ENCODE measurements at regions not wholly inside any gene's neighbourhood (a gene's known extent, or its start where the extent isn't known, plus 50 kb on each side); places are given as distances from the start of the nearest gene placed in this dataset.

GRCh38 chr18:51287818-51288508 is 90.5 kb upstream of the MEX3C start:
- Histone ChIP-seq H3K36me3 (replicated peaks in 1 of 2; ENCODE audit: insufficient read depth in 1 of 2, low read depth in 2 of 2) (no peaks in the 10 kb centered on the region), H3K4me1 (no peaks in the 10 kb centered on the region), H3K27ac (no peak overlapping the region), H3K4me3 (no peak overlapping the region), H3K9me3 (no peaks in the 10 kb centered on the region), H3K27me3 (no peaks in the 10 kb centered on the region)
- no peak for ATAC-seq
- no peak for DNase-seq
- WGBS, 2 donors, result 83 to 94% methylated on average over 5 of the region's 5 CpGs
- intact Hi-C loops (cut with DNase I), result no loop called here
- no peak for TF ChIP-seq POLR2A (IDR thresholded peaks at IDR 0.05)
- TF ChIP-seq CTCF (IDR thresholded peaks at IDR 0.05), result no peak

- Histone ChIP-seq H3K27ac (no peak overlapping the region), H3K4me1 (no peaks in the 10 kb centered on the region), H3K4me3 (no peak overlapping the region), H3K9me3 (no peaks in the 10 kb centered on the region), H3K27me3 (no peaks in the 10 kb centered on the region), H3K36me3 (replicated peaks in 1 of 2; ENCODE audit: insufficient read depth in 1 of 2, low read depth in 2 of 2) (no peaks in the 10 kb centered on the region)
- ATAC-seq, result no peak
- DNase-seq, result no peak
- WGBS, 2 donors, result 61 to 71% methylated on average over 3 of the region's 3 CpGs
- intact Hi-C loops (cut with DNase I), result no loop called here
- no peak for TF ChIP-seq POLR2A (IDR thresholded peaks at IDR 0.05)
- TF ChIP-seq CTCF (IDR thresholded peaks at IDR 0.05), result no peak
Observed at GRCh38 chr18:51288582-51288981, 91.1 kb upstream of the MEX3C start.

GRCh38 chr18:51290860-51291259 is 93.4 kb upstream of the MEX3C start:
- intact Hi-C loops (cut with DNase I), result no loop called here
- H3K36me3 ChIP-seq (replicated peaks in 1 of 2; ENCODE audit: insufficient read depth in 1 of 2, low read depth in 2 of 2), result no peaks in the 10 kb centered on the region
- H3K27ac ChIP-seq, result no peak overlapping the region
- whole genome bisulfite sequencing, 2 donors, result 79 to 84% methylated on average over 2 of the region's 2 CpGs
- H3K4me3 ChIP-seq, result no peak overlapping the region
- no peak for TF ChIP-seq POLR2A (IDR thresholded peaks at IDR 0.05)
- ATAC-seq (no peak), DNase-seq (no peak)
- H3K27me3 ChIP-seq, result no peaks in the 10 kb centered on the region
- no peaks in the 10 kb centered on the region for H3K9me3 ChIP-seq
- H3K4me1 ChIP-seq, result no peaks in the 10 kb centered on the region

- H3K4me3 ChIP-seq, result no peak overlapping the region
- H3K9me3 ChIP-seq, result no peaks in the 10 kb centered on the region
- H3K27ac ChIP-seq, result no peak overlapping the region
- no peak for TF ChIP-seq CTCF (IDR thresholded peaks at IDR 0.05)
- TF ChIP-seq POLR2A (IDR thresholded peaks at IDR 0.05), result no peak
- H3K27me3 ChIP-seq, result no peaks in the 10 kb centered on the region
- H3K36me3 ChIP-seq (replicated peaks in 1 of 2; ENCODE audit: insufficient read depth in 1 of 2, low read depth in 2 of 2), result no peaks in the 10 kb centered on the region
- WGBS, 2 donors, result 85% methylated on average over 3 of the region's 3 CpGs
- intact Hi-C loops (cut with DNase I), result no loop called here
- DNase-seq (no peak), ATAC-seq (no peak)
- H3K4me1 ChIP-seq, result no peaks in the 10 kb centered on the region
Observed at GRCh38 chr18:51300912-51301311, 103.4 kb upstream of the MEX3C start.

- TF ChIP-seq CTCF (IDR thresholded peaks at IDR 0.05) (no peak), POLR2A (IDR thresholded peaks at IDR 0.05) (no peak)
- DNase-seq (no peak), ATAC-seq (no peak)
- Histone ChIP-seq H3K9me3 (no peaks in the 10 kb centered on the region), H3K36me3 (replicated peaks in 1 of 2; ENCODE audit: insufficient read depth in 1 of 2, low read depth in 2 of 2) (no peaks in the 10 kb centered on the region), H3K27me3 (no peaks in the 10 kb centered on the region), H3K4me1 (no peaks in the 10 kb centered on the region), H3K4me3 (no peak overlapping the region), H3K27ac (no peak overlapping the region)
- WGBS, 2 donors, result 85 to 91% methylated on average over 3 of the region's 3 CpGs
- intact Hi-C loops (cut with DNase I), result no loop called here
Observed at GRCh38 chr18:51301376-51301775, 103.9 kb upstream of the MEX3C start.

Data from body of pancreas (tissue), 4 donors.